ENCODE measurements at regions not wholly inside any gene's neighbourhood (a gene's known extent, or its start where the extent isn't known, plus 50 kb on each side); places are given as distances from the start of the nearest gene placed in this dataset.

DNA sequence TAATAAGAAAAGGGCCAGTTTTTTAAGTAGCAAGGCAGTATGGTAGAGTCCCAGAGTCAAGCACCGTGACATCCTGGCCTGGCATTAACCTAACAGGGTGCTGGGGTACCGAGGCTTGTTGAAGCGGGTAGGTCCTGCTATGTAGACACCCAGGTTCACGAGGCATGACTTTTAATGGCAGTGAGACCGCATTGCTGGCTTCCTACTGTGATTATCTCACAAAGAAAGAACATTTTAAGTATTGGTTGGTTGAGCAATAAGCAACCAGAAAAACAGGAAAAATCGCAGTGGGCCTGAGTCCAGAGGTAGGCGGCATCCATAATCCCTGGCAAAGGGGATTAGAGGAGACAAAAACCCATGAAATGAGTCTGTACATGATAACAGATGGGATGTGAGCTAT lies 927.9 kb upstream of the ACVR2A start:
- no peak overlapping the region for H2BK120ac ChIP-seq (ENCODE audit: low read depth, low read length, poor library complexity, severe bottlenecking)
- H4K91ac ChIP-seq (ENCODE audit: insufficient read length, low read depth, low read length): no peak overlapping the region
- H3K27me3 ChIP-seq (ENCODE audit: insufficient read depth, low read length): no peaks in the 10 kb centered on the region

More for the DNA sequence above, 927.9 kb upstream of the ACVR2A start:
- H3K14ac ChIP-seq (ENCODE audit: insufficient read depth, low read length): no peak overlapping the region
- H2AFZ ChIP-seq (ENCODE audit: low read length): no peak overlapping the region
- no peak overlapping the region for H4K8ac ChIP-seq (replicated peaks; ENCODE audit: insufficient read length, low read depth, low read length)
- no peak overlapping the region for H3K56ac ChIP-seq (ENCODE audit: insufficient read length, low read depth, low read length)
- no peak overlapping the region for H4K5ac ChIP-seq (ENCODE audit: insufficient read length, low read depth, low read length)
- H2BK5ac ChIP-seq (ENCODE audit: insufficient read length, low read length): no peak overlapping the region
- H3K9ac ChIP-seq (ENCODE audit: extremely low read depth, insufficient read length, low read length): no peak overlapping the region
- no peak for TF ChIP-seq CTCF (conservative IDR thresholded peaks at IDR 0.05)
- no peaks in the 10 kb centered on the region for H3K79me1 ChIP-seq (ENCODE audit: insufficient read depth, low read depth, low read length, poor library complexity, severe bottlenecking)
- no peak overlapping the region for H3K27ac ChIP-seq (ENCODE audit: insufficient read length, low read depth, low read length)
- H3K4me2 ChIP-seq (ENCODE audit: insufficient read depth, insufficient read length, low read length): no peak overlapping the region
- no peak overlapping the region for H3K23ac ChIP-seq (ENCODE audit: insufficient read length, low read depth, low read length)
- DNase-seq: no peak
- no peaks in the 10 kb centered on the region for H3K9me3 ChIP-seq (ENCODE audit: control insufficient read depth, low read depth, low read length)
- Mint-ChIP-seq H3K36me3 (ENCODE audit: insufficient read depth in 1 of 3, low read depth in 3 of 3) (no peaks in the 10 kb centered on the region), H3K27me3 (ENCODE audit: low read depth) (no peaks in the 10 kb centered on the region), H3K4me1 (peaks cover 5% of the 10 kb centered on the region in 2 experiments; a peak in 2 of 4 replicates), H3K9me3 (no peaks in the 10 kb centered on the region), H3K27ac (0 out of 7 replicates have a peak overlapping the region, but pooled peaks of 1 of the 3 experiments have one; percentile 51), H3K4me3 (no peak overlapping the region)
- no peak overlapping the region for H2BK15ac ChIP-seq (ENCODE audit: low read depth, low read length)
- no peaks in the 10 kb centered on the region for H3K4me1 ChIP-seq (ENCODE audit: insufficient read depth, low read length)
- H3K23me2 ChIP-seq (ENCODE audit: insufficient read length, low read depth, low read length, poor library complexity, severe bottlenecking): no peaks in the 10 kb centered on the region
- H2BK12ac ChIP-seq (ENCODE audit: insufficient read length, low read depth, low read length): no peak overlapping the region
- no peaks in the 10 kb centered on the region for H3K79me2 ChIP-seq (ENCODE audit: insufficient read depth, low read length)
- no peak overlapping the region for H2AK5ac ChIP-seq (ENCODE audit: insufficient read length, low read length)
- no CpG with 5 or more reads among the region's 7 CpGs for WGBS (ENCODE audit: extremely low coverage, insufficient read length, low lambda C conversion rate)
- H4K20me1 ChIP-seq (ENCODE audit: control insufficient read depth, insufficient read depth, insufficient read length): no peaks in the 10 kb centered on the region
- no peak overlapping the region for H2BK20ac ChIP-seq (ENCODE audit: low read depth, low read length, poor library complexity, severe bottlenecking)
- no peak overlapping the region for H3K4ac ChIP-seq (ENCODE audit: low read depth, low read length)
- no peak overlapping the region for H3T11ph ChIP-seq (ENCODE audit: low read length)
- no peak overlapping the region for H3K18ac ChIP-seq (ENCODE audit: insufficient read length, low read depth, low read length)
